ENCODE measurements at regions not wholly inside any gene's neighbourhood (a gene's known extent, or its start where the extent isn't known, plus 50 kb on each side); places are given as distances from the start of the nearest gene placed in this dataset.

GRCh38 chr2:14185906-14186305 is 446.6 kb upstream of the LRATD1 start:
- TF ChIP-seq GATA3 (IDR thresholded peaks at IDR 0.05; ENCODE audit: low read depth, low read length) (no peak), GATA2 (IDR thresholded peaks at IDR 0.05; ENCODE audit: low read depth, low read length) (no peak)

All from SH-SY5Y (cell line).